ENCODE measurements at regions not wholly inside any gene's neighbourhood (a gene's known extent, or its start where the extent isn't known, plus 50 kb on each side); places are given as distances from the start of the nearest gene placed in this dataset.

DNA sequence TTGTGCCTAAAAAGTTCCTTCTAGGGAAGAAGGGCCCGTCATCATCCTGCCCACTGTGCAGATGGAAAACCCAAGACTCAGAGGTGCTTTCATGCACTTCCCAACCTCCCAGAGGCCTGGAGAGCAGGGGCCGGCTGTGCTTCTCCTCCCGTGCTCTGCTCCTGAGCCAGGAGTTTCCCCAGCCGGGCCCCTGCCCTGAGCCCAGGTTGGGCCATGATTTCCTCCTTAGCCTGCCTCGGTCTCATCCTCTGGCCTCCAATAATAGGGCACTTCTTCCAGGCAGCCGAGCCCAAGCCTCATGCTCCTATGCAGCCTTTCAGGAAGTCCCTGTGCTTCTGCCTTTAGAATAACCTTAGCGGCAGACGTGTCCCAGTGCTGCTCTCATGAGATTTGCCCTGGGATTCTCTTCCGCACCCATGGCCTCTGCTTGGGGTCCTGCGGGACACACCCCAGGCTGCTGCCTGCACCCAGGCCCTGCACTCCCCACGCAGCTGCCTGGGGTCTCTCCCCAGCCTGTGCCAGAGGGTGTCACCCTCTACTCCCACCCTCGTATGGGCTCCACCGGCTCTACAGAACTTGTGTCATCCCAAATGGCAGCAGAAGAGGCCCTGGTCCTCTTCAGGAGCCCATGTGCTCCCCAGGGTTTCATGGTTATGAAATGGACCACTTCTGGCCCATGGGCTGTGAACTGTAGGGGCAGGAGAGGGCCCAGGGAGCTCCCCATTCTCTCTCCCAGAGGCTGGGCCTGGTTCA lies 359.3 kb downstream of the ADGRD1 start:
- Histone ChIP-seq H3K36me3 (ENCODE audit: insufficient read depth, low read length) (no peaks in the 10 kb centered on the region), H3K27ac (ENCODE audit: low read length) (no peak overlapping the region)

DNA sequence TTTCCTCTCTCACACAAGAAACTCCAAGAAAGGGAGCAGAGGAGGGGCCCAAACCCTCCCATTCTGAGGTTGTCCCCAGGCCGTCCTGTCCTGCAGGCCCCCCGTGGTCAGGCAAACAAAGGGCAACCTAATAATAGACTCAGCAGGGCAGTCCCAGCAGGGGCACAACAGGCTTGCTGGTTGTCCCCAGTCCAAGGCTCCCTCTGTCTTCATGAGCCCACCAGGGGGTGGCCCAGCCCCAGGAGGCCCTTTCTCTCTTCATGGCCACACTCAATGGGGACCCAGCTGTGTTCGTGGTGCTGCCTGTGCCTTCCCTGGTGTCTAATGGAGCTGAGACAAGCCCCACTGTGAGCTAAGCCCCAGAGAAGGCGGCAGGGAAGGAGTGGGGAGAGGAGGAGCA lies 359.9 kb downstream of the ADGRD1 start:
- Histone ChIP-seq H3K79me2 (replicated peaks; ENCODE audit: insufficient read depth, low read length) (no peaks in the 10 kb centered on the region), H3K9me2 (ENCODE audit: insufficient read depth, low read length) (no peaks in the 10 kb centered on the region), H3K36me3 (ENCODE audit: insufficient read depth, low read length) (no peaks in the 10 kb centered on the region), H2AFZ (ENCODE audit: low read depth, low read length) (no peak overlapping the region), H3K27ac (ENCODE audit: low read length) (no peak overlapping the region), H3K9ac (ENCODE audit: low read length) (no peak overlapping the region), H3K27me3 (ENCODE audit: insufficient read depth, low read depth, low read length) (no peaks in the 10 kb centered on the region), H3K9me3 (ENCODE audit: low read length) (no peaks in the 10 kb centered on the region), H3K4me3 (ENCODE audit: low read length) (no peak overlapping the region), H4K20me1 (ENCODE audit: insufficient read depth) (no peaks in the 10 kb centered on the region), H3F3A (ENCODE audit: insufficient read depth, low read length, poor library complexity, severe bottlenecking) (no peaks in the 10 kb centered on the region), H3K4me2 (ENCODE audit: low read length) (no peak overlapping the region)
- TF ChIP-seq RAD21 (conservative IDR thresholded peaks at IDR 0.05) = no peak
- TF ChIP-seq, protein P1, sequence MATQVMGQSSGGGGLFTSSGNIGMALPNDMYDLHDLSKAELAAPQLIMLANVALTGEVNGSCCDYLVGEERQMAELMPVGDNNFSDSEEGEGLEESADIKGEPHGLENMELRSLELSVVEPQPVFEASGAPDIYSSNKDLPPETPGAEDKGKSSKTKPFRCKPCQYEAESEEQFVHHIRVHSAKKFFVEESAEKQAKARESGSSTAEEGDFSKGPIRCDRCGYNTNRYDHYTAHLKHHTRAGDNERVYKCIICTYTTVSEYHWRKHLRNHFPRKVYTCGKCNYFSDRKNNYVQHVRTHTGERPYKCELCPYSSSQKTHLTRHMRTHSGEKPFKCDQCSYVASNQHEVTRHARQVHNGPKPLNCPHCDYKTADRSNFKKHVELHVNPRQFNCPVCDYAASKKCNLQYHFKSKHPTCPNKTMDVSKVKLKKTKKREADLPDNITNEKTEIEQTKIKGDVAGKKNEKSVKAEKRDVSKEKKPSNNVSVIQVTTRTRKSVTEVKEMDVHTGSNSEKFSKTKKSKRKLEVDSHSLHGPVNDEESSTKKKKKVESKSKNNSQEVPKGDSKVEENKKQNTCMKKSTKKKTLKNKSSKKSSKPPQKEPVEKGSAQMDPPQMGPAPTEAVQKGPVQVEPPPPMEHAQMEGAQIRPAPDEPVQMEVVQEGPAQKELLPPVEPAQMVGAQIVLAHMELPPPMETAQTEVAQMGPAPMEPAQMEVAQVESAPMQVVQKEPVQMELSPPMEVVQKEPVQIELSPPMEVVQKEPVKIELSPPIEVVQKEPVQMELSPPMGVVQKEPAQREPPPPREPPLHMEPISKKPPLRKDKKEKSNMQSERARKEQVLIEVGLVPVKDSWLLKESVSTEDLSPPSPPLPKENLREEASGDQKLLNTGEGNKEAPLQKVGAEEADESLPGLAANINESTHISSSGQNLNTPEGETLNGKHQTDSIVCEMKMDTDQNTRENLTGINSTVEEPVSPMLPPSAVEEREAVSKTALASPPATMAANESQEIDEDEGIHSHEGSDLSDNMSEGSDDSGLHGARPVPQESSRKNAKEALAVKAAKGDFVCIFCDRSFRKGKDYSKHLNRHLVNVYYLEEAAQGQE (IDR thresholded peaks at IDR 0.05; ENCODE audit: borderline replicate concordance) = no peak
- no peak for TF ChIP-seq TAF1 (IDR thresholded peaks at IDR 0.05; ENCODE audit: low read depth)

More for the DNA sequence above, 359.3 kb downstream of the ADGRD1 start:
- Histone ChIP-seq H2AFZ (ENCODE audit: low read depth, low read length) (no peak overlapping the region), H4K20me1 (ENCODE audit: insufficient read depth) (no peaks in the 10 kb centered on the region), H3F3A (ENCODE audit: insufficient read depth, low read length, poor library complexity, severe bottlenecking) (no peaks in the 10 kb centered on the region), H3K79me2 (replicated peaks; ENCODE audit: insufficient read depth, low read length) (no peaks in the 10 kb centered on the region), H3K4me3 (ENCODE audit: low read length) (no peak overlapping the region), H3K9ac (ENCODE audit: low read length) (no peak overlapping the region), H3K9me3 (ENCODE audit: low read length) (no peaks in the 10 kb centered on the region), H3K4me2 (ENCODE audit: low read length) (no peak overlapping the region), H3K9me2 (ENCODE audit: insufficient read depth, low read length) (no peaks in the 10 kb centered on the region), H3K27me3 (ENCODE audit: insufficient read depth, low read depth, low read length) (no peaks in the 10 kb centered on the region)
- TF ChIP-seq POLR2AphosphoS5 (IDR thresholded peaks at IDR 0.05) (no peak), EP300 (conservative IDR thresholded peaks at IDR 0.05; ENCODE audit: poor library complexity, severe bottlenecking) (no peak), MXI1 (conservative IDR thresholded peaks at IDR 0.05; ENCODE audit: poor library complexity, severe bottlenecking) (no peak), EZH2 (IDR thresholded peaks at IDR 0.05; ENCODE audit: borderline replicate concordance, insufficient read depth, low read length, poor library complexity, severe bottlenecking) (no peak), TAF1 (IDR thresholded peaks at IDR 0.05; ENCODE audit: low read depth) (no peak), SMC3 (conservative IDR thresholded peaks at IDR 0.05; ENCODE audit: poor library complexity) (no peak), RAD21 (conservative IDR thresholded peaks at IDR 0.05) (no peak)
- TF ChIP-seq, protein P1 (IDR thresholded peaks at IDR 0.05; ENCODE audit: borderline replicate concordance) = no peak
- TF ChIP-seq, protein P2, sequence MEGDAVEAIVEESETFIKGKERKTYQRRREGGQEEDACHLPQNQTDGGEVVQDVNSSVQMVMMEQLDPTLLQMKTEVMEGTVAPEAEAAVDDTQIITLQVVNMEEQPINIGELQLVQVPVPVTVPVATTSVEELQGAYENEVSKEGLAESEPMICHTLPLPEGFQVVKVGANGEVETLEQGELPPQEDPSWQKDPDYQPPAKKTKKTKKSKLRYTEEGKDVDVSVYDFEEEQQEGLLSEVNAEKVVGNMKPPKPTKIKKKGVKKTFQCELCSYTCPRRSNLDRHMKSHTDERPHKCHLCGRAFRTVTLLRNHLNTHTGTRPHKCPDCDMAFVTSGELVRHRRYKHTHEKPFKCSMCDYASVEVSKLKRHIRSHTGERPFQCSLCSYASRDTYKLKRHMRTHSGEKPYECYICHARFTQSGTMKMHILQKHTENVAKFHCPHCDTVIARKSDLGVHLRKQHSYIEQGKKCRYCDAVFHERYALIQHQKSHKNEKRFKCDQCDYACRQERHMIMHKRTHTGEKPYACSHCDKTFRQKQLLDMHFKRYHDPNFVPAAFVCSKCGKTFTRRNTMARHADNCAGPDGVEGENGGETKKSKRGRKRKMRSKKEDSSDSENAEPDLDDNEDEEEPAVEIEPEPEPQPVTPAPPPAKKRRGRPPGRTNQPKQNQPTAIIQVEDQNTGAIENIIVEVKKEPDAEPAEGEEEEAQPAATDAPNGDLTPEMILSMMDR (IDR thresholded peaks at IDR 0.05; ENCODE audit: poor library complexity, severe bottlenecking) = no peak

Measured in neural cell (in vitro differentiated cells).